Suprapubic skin (tissue), 4 donors: ENCODE measurements at regions not wholly inside any gene's neighbourhood (a gene's known extent, or its start where the extent isn't known, plus 50 kb on each side); places are given as distances from the start of the nearest gene placed in this dataset.

ENCODE experiments used
- DNase-seq, 2 donors: peaks; one replicate each; pipeline ENCODE4 v3.0.0-alpha.2; 2019; ENCODE audit warnings: low spot score in 2 of 2
- H3K27ac ChIP-seq: fragments of 200-600 bp; sonication (generic); one replicate; pipeline ENCODE4 v1.5.1; 2019
- H3K27me3 ChIP-seq: fragments of 200-600 bp; sonication (generic); one replicate; pipeline ENCODE4 v1.5.1; 2019
- H3K36me3 ChIP-seq: fragments of 200-600 bp; sonication (generic); one replicate; pipeline ENCODE4 v1.5.1; 2019
- H3K4me1 ChIP-seq: fragments of 200-600 bp; sonication (generic); one replicate; pipeline ENCODE4 v1.5.1; 2019
- H3K4me3 ChIP-seq: fragments of 200-600 bp; sonication (generic); one replicate; pipeline ENCODE4 v1.5.1; 2019; ENCODE audit warnings: mild to moderate bottlenecking
- H3K9me3 ChIP-seq: fragments of 200-600 bp; sonication (generic); one replicate; pipeline ENCODE4 v1.5.1; 2019
- CTCF ChIP-seq, 2 donors: fragments of 200-600 bp in 1 of 2; fragments of 450-650 bp in 1 of 2; sonication (generic) in 1 of 2; IDR thresholded peaks; one replicate each; pipeline ENCODE4 v1.5.1; 2016 to 2019; ENCODE audit warnings: antibody characterized with exemption in 2 of 2, mild to moderate bottlenecking in 1 of 2, moderate library complexity in 1 of 2
- EP300 ChIP-seq: sonication (generic); formaldehyde crosslinking; IDR thresholded peaks from one replicate; pipeline ENCODE4 v1.6.1; 2017; ENCODE audit warnings: antibody characterized with exemption
- POLR2A ChIP-seq, 2 donors: fragments of 450-650 bp; IDR thresholded peaks; one replicate each; pipeline ENCODE4 v1.6.1; 2017; ENCODE audit warnings: antibody characterized with exemption in 2 of 2, mild to moderate bottlenecking in 2 of 2, moderate library complexity in 2 of 2
- POLR2AphosphoS5 ChIP-seq, 3 donors: sonication (generic); formaldehyde crosslinking; IDR thresholded peaks; one replicate each; pipeline ENCODE4 v1.6.1; 2017; ENCODE audit warnings: antibody characterized with exemption in 3 of 3
- WGBS: methylation state at CpG from one replicate; pipeline ENCODE4 v1.1.5; 2018; 5-methylcytosine and 5-hydroxymethylcytosine counted together

GRCh38 chr6:18613319-18613925 lies 226.3 kb downstream of the RNF144B start:
- no peak for TF ChIP-seq CTCF (IDR thresholded peaks at IDR 0.05)
- no peak for TF ChIP-seq POLR2AphosphoS5 (IDR thresholded peaks at IDR 0.05)
- TF ChIP-seq EP300: no peak
- no peak for TF ChIP-seq POLR2A (IDR thresholded peaks at IDR 0.05)
- Histone ChIP-seq H3K4me3 (no peak overlapping the region), H3K27ac (no peak overlapping the region), H3K4me1 (no peaks in the 10 kb centered on the region), H3K36me3 (no peaks in the 10 kb centered on the region), H3K27me3 (no peaks in the 10 kb centered on the region), H3K9me3 (no peaks in the 10 kb centered on the region)
- no peak for DNase-seq
- WGBS: 61% methylated on average over 4 of the region's 4 CpGs

- no peak for TF ChIP-seq POLR2AphosphoS5 (IDR thresholded peaks at IDR 0.05)
- TF ChIP-seq CTCF (IDR thresholded peaks at IDR 0.05): no peak
- no peak for TF ChIP-seq EP300
- no peak for TF ChIP-seq POLR2A (IDR thresholded peaks at IDR 0.05)
- H3K4me3 ChIP-seq: no peak overlapping the region
- no peaks in the 10 kb centered on the region for H3K27me3 ChIP-seq
- no peaks in the 10 kb centered on the region for H3K4me1 ChIP-seq
- H3K36me3 ChIP-seq: no peaks in the 10 kb centered on the region
- no peak for DNase-seq
- no peaks in the 10 kb centered on the region for H3K9me3 ChIP-seq
- no peak overlapping the region for H3K27ac ChIP-seq
- 49% methylated on average over 3 of the region's 3 CpGs for WGBS
Observed at GRCh38 chr6:18629571-18629970, 242.4 kb downstream of the RNF144B start.

GRCh38 chr6:18632670-18633410 lies 245.7 kb downstream of the RNF144B start:
- WGBS: 68% methylated on average over 4 of the region's 4 CpGs
- Histone ChIP-seq H3K36me3 (no peaks in the 10 kb centered on the region), H3K27ac (no peak overlapping the region), H3K4me3 (no peak overlapping the region), H3K27me3 (no peaks in the 10 kb centered on the region), H3K9me3 (no peaks in the 10 kb centered on the region), H3K4me1 (no peaks in the 10 kb centered on the region)
- TF ChIP-seq EP300: no peak
- TF ChIP-seq CTCF (IDR thresholded peaks at IDR 0.05): no peak
- TF ChIP-seq POLR2A (IDR thresholded peaks at IDR 0.05): no peak
- TF ChIP-seq POLR2AphosphoS5 (IDR thresholded peaks at IDR 0.05): no peak
- DNase-seq: no peak

- no peaks in the 10 kb centered on the region for H3K27me3 ChIP-seq
- DNase-seq: no peak
- H3K27ac ChIP-seq: no peak overlapping the region
- WGBS: 91% methylated on average over 6 of the region's 6 CpGs
- TF ChIP-seq POLR2A (IDR thresholded peaks at IDR 0.05) (no peak), EP300 (no peak), CTCF (IDR thresholded peaks at IDR 0.05) (no peak), POLR2AphosphoS5 (IDR thresholded peaks at IDR 0.05) (no peak)
- no peak overlapping the region for H3K4me3 ChIP-seq
- H3K9me3 ChIP-seq: no peaks in the 10 kb centered on the region
- H3K4me1 ChIP-seq: no peaks in the 10 kb centered on the region
- no peaks in the 10 kb centered on the region for H3K36me3 ChIP-seq
Observed at GRCh38 chr6:18634912-18635311, 247.8 kb downstream of the RNF144B start.

GRCh38 chr6:18640134-18640533 lies 253.0 kb downstream of the RNF144B start:
- Histone ChIP-seq H3K4me3 (no peak overlapping the region), H3K27ac (no peak overlapping the region), H3K36me3 (no peaks in the 10 kb centered on the region), H3K27me3 (no peaks in the 10 kb centered on the region), H3K9me3 (no peaks in the 10 kb centered on the region), H3K4me1 (no peaks in the 10 kb centered on the region)
- TF ChIP-seq POLR2A (IDR thresholded peaks at IDR 0.05) (no peak), EP300 (no peak), CTCF (IDR thresholded peaks at IDR 0.05) (no peak), POLR2AphosphoS5 (IDR thresholded peaks at IDR 0.05) (no peak)
- no peak for DNase-seq
